ENCODE measurements at regions not wholly inside any gene's neighbourhood (a gene's known extent, or its start where the extent isn't known, plus 50 kb on each side); places are given as distances from the start of the nearest gene placed in this dataset.

- intact Hi-C loops (cut with micrococcal nuclease), result no loop called here
- Histone ChIP-seq H3K9ac (ENCODE audit: low read length) (no peak overlapping the region), H3K4me2 (ENCODE audit: low read length) (no peak overlapping the region), H3K9me2 (ENCODE audit: insufficient read depth) (no peaks in the 10 kb centered on the region), H3K36me3 (ENCODE audit: control insufficient read depth in 1 of 2, insufficient read depth in 2 of 2, low read length in 2 of 2) (no peaks in the 10 kb centered on the region), H3K4me1 (ENCODE audit: control insufficient read depth in 1 of 2, insufficient read depth in 2 of 2, low read length in 2 of 2) (no peaks in the 10 kb centered on the region), H4K20me1 (ENCODE audit: insufficient read depth) (no peaks in the 10 kb centered on the region), H3K4me3 (replicated peaks in 1 of 2; ENCODE audit: low read depth in 1 of 2, low read length in 2 of 2) (no peak overlapping the region), H3K79me2 (ENCODE audit: insufficient read depth, low read length) (no peaks in the 10 kb centered on the region), H3K27ac (ENCODE audit: low read depth, low read length) (no peak overlapping the region), H3K27me3 (ENCODE audit: insufficient read depth, low read length) (no peaks in the 10 kb centered on the region), H3K9me3 (ENCODE audit: control insufficient read depth in 1 of 2, insufficient read depth in 1 of 2, low read depth in 1 of 2, low read length in 2 of 2) (no peaks in the 10 kb centered on the region), H2AFZ (ENCODE audit: low read depth, low read length, poor library complexity, severe bottlenecking) (no peak overlapping the region)
- ATAC-seq (no peak), DNase-seq (ENCODE audit: low read depth, low spot score) (no peak)
- TF ChIP-seq FOSL1 (IDR thresholded peaks at IDR 0.05; ENCODE audit: low read depth), result no peak
- no peak for TF ChIP-seq ELF1 (IDR thresholded peaks at IDR 0.05; ENCODE audit: borderline replicate concordance, low read depth)
- TF ChIP-seq CEBPB (IDR thresholded peaks at IDR 0.05; ENCODE audit: low read depth), result no peak
- no peak for TF ChIP-seq EGR1 (IDR thresholded peaks at IDR 0.05; ENCODE audit: low read depth)
- no peak for TF ChIP-seq RAD21 (IDR thresholded peaks at IDR 0.05; ENCODE audit: low read depth)
- no peak for TF ChIP-seq CTCF (IDR thresholded peaks at IDR 0.05 in 2 of 3, conservative IDR thresholded peaks at IDR 0.05 in 1 of 3; ENCODE audit: borderline replicate concordance in 1 of 3, insufficient read depth in 1 of 3, low read depth in 2 of 3, low read length in 2 of 3)
- TF ChIP-seq REST (IDR thresholded peaks at IDR 0.05; ENCODE audit: low read depth), result no peak
- TF ChIP-seq ZBTB33 (IDR thresholded peaks at IDR 0.05; ENCODE audit: extremely low read depth, insufficient replicate concordance, low read length), result no peak
- no peak for TF ChIP-seq CBX3 (IDR thresholded peaks at IDR 0.05; ENCODE audit: low read depth)
- no peak for TF ChIP-seq POLR2A (IDR thresholded peaks at IDR 0.05; ENCODE audit: borderline replicate concordance, extremely low read depth, insufficient read depth, insufficient read length)
- no peak for TF ChIP-seq SP1 (IDR thresholded peaks at IDR 0.05; ENCODE audit: low read depth)
- BruUV-seq (replicated peaks), result no TSS peak
- POLR2A ChIA-PET, result no interaction called here
- CTCF ChIA-PET, result interaction anchor here (3.1 kb wide), 1 partner anchor 21 kb away, joined by 12 read pairs; no protein-coding TSS in a partner anchor
- RAD21 ChIA-PET (ENCODE audit: low non-redundant PET in 1 of 2, low total read pairs in 2 of 2, uncharacterized antibody in 2 of 2, unreplicated experiment in 2 of 2), result no interaction called here
Measured at GRCh38 chr3:169020371-169020770, 643.1 kb downstream of the MECOM start.
